LNCAP (cell line): ENCODE measurements at regions not wholly inside any gene's neighbourhood (a gene's known extent, or its start where the extent isn't known, plus 50 kb on each side); places are given as distances from the start of the nearest gene placed in this dataset.

Experiments
- TF ChIP-seq, protein P1 (sequence below): fragments of 450-650 bp; IDR thresholded peaks from 2 replicates; pipeline ENCODE4 v1.5.1; 2017; ENCODE audit warnings: mild to moderate bottlenecking

DNA sequence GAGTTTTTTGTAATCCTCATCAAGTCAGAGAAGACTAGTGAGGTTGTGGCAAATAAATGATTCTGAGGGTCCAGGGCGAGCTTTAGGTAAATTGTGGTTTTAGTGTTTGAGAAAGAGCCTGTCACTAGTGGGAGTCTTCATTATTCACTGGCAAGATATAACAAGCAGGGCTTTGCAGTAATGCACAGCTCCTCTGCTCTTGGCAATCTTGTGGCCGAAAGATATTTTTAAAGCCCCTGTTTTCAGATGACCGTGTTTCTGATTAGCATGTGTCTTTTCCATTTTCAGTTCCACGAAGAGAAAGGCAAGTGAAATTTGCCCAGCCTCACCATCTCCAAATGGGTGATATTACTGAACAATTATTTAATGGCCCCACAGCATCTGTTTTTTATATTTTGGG lies 154.0 kb upstream of the BCL6 start:
- TF ChIP-seq, protein P1, sequence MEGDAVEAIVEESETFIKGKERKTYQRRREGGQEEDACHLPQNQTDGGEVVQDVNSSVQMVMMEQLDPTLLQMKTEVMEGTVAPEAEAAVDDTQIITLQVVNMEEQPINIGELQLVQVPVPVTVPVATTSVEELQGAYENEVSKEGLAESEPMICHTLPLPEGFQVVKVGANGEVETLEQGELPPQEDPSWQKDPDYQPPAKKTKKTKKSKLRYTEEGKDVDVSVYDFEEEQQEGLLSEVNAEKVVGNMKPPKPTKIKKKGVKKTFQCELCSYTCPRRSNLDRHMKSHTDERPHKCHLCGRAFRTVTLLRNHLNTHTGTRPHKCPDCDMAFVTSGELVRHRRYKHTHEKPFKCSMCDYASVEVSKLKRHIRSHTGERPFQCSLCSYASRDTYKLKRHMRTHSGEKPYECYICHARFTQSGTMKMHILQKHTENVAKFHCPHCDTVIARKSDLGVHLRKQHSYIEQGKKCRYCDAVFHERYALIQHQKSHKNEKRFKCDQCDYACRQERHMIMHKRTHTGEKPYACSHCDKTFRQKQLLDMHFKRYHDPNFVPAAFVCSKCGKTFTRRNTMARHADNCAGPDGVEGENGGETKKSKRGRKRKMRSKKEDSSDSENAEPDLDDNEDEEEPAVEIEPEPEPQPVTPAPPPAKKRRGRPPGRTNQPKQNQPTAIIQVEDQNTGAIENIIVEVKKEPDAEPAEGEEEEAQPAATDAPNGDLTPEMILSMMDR = no peak

DNA sequence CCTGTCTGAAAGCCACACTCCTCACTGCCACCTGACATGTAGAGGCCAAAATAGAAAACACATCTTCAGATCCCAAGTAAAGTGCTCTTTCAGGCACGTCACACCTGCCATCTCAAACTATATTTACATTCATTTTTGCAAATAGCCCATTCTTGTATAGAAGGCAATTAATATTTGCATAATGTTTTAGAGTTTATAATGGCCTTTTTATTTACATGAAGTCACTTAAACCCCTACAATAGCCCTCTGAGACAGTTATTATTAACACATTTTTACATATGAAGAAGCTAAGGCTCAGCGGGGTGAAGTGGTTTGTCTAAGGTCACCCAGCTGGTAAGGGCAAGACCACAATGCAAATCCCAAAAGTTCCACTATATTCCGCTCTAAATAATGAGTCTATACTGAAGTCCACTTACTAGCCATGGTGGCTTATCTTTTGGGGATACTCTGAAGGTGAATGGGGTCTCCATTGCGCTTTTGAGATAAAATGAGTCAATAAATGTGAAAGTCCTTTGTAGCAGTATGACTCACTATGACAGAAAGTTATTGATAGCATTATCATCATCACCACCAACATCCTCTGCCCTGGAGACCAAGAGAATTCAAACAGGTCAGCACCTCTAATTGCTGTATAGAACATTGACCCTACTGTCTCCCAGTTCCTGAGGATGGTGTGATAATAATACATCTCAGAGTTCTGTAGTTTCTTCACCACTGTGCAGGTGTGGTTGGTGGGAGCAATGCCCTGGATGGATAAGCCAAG lies 155.9 kb upstream of the BCL6 start:
- TF ChIP-seq, protein P1 = no peak

DNA sequence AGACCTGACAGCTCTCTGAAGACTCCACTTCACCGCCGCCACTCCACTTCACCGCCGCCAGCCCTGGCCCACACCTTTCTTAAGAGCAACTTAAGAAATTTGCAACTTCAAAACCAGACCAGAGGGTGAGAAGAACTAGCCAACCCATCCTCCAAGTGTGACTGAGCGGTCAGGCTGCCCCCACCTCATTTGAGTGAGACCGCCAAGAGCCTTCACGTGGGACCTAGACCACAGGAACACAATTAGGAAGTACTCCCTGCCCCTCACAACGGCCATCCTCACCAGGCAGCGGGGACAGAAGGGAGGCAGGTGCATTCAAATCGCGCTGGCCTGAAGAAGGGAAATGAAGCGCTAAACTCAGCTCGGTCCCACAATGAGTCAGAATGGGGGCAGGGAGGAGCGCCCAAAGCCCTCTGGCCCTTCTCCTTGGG lies 156.8 kb upstream of the BCL6 start:
- TF ChIP-seq, protein P1 = no peak

DNA sequence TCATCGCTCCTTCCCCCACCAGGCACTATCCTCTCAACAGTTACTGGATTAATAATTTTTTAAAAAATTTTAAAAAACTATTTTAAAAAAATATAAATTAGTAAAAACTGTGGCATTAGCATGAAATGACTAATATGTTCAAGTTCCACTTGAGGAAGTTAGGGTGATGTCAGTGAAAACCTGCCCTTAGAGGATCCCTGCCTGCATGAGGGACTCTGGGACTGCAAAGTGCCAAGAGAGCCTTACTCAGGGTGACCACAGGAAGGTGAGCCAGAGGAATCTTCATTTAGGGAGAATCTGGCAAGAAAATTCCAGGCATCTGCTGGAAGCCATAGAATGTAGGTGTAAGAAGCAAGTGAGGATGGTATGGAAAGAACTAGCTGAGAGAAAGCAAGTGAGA lies 157.7 kb upstream of the BCL6 start:
- TF ChIP-seq, protein P1 = no peak

DNA sequence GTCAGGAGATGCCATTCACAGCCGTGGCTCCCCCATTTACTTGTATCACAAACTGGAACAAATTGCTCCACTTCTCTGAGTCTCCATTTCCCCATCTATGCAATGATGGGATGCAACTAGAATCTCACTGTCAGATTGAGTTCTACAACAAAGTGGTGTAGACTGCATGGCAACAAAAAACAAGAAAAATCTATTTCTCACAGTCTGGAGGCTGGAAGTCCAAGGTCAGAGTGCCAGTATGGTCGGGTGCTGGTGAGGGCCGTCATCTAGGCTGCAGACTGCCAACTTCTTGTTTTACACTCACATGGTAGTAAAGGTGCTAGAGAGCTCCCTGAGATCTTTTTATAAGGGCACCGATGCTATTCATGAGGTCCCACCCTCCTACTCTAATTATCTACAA lies 158.4 kb upstream of the BCL6 start:
- TF ChIP-seq, protein P1 = no peak

DNA sequence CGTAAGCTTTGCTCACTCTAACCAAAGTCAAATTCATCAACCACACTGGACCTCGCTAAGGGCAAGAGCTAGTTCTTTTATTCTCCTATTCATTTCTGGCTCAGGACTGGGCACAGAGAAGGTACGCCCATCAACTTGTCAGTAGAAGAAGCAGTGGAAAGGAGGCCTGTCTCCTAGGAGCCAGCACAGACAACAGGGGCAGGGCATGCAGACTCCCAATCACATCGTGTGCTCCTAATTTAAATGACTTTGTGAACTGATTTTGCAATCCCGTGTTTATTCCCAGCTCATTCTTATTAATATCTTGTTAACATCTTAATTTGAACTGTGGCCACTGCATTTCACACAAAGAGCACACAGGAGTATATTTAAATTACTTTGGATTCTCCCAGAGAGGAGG lies 161.1 kb upstream of the BCL6 start:
- TF ChIP-seq, protein P1 = no peak

DNA sequence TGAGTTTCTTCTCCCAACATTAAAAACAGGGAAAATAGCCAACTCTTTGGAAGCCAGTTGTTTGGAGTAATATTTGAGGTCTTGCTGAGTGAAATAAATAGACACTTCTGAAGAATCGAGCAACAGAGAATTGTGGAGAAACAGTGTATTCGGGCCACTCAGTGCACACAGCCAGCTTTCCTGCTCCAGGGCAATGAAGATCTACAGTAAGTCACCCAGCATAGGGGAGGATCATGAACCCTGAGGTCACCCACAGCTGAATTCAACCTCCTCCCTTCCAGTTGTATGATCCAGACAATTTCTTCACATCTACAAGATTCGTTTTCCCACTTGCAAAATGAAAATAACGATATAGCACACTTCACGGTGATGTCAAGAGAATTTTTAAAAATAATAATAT lies 161.7 kb upstream of the BCL6 start:
- TF ChIP-seq, protein P1 = no peak

DNA sequence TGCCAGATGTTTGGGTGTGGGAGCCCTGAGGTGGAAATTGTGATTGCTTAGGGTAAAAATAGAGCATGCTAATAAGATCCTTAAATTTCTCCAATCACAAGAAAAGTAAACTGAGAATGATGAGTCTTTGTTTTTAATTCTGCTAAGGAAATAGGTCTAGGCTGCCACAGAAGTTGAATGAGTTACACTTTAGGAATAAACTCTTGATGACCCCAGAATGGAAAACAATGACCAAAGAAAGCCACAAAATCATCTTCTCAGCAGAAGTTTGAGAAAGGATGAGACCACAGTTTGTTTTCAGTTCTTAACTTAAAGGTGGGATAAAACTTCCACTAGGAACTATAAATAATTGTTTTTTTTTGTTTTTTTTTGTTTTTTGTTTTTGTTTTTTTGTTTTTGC lies 164.6 kb upstream of the BCL6 start:
- TF ChIP-seq, protein P1 = no peak
